ENCODE measurements at regions not wholly inside any gene's neighbourhood (a gene's known extent, or its start where the extent isn't known, plus 50 kb on each side); places are given as distances from the start of the nearest gene placed in this dataset.

- Histone ChIP-seq H3K4me3 (no peak overlapping the region), H3K9me3 (no peaks in the 10 kb centered on the region), H3K27me3 (no peaks in the 10 kb centered on the region), H3K36me3 (no peaks in the 10 kb centered on the region)
- no peak for DNase-seq
Observed at GRCh38 chr7:94054130-94054529, 50.0 kb upstream of the BET1 start.

- Histone ChIP-seq H3K9me3 (no peaks in the 10 kb centered on the region), H3K36me3 (no peaks in the 10 kb centered on the region), H3K4me3 (no peak overlapping the region), H3K27me3 (no peaks in the 10 kb centered on the region)
- no peak for DNase-seq
Observed at GRCh38 chr7:94055963-94056362, 51.8 kb upstream of the BET1 start.

- Histone ChIP-seq H3K27me3 (no peaks in the 10 kb centered on the region), H3K9me3 (no peaks in the 10 kb centered on the region)
- DNase-seq = peak; percentile 4
Observed at GRCh38 chr7:94056796-94057207, 52.6 kb upstream of the BET1 start.

GRCh38 chr7:94057955-94058354, 53.8 kb upstream of the BET1 start:
- no peak for DNase-seq
- H3K27me3 ChIP-seq = no peaks in the 10 kb centered on the region
- H3K9me3 ChIP-seq = no peaks in the 10 kb centered on the region
- H3K4me3 ChIP-seq = no peak overlapping the region
- H3K36me3 ChIP-seq = no peaks in the 10 kb centered on the region

More at GRCh38 chr7:94056796-94057207, 52.6 kb upstream of the BET1 start:
- no peak overlapping the region for H3K4me3 ChIP-seq
- H3K36me3 ChIP-seq = no peaks in the 10 kb centered on the region

GRCh38 chr7:94059746-94060145, 55.6 kb upstream of the BET1 start:
- H3K36me3 ChIP-seq = no peaks in the 10 kb centered on the region
- no peaks in the 10 kb centered on the region for H3K9me3 ChIP-seq
- DNase-seq = no peak
- H3K27me3 ChIP-seq = no peaks in the 10 kb centered on the region
- no peak overlapping the region for H3K4me3 ChIP-seq

- H3K36me3 ChIP-seq = no peaks in the 10 kb centered on the region
- no peak overlapping the region for H3K4me3 ChIP-seq
- no peaks in the 10 kb centered on the region for H3K27me3 ChIP-seq
- H3K9me3 ChIP-seq = no peaks in the 10 kb centered on the region
- DNase-seq = no peak
Observed at GRCh38 chr7:94060752-94061151, 56.6 kb upstream of the BET1 start.

- H3K36me3 ChIP-seq = no peaks in the 10 kb centered on the region
- DNase-seq = no peak
- H3K4me3 ChIP-seq = no peak overlapping the region
- H3K27me3 ChIP-seq = no peaks in the 10 kb centered on the region
- no peaks in the 10 kb centered on the region for H3K9me3 ChIP-seq
Observed at GRCh38 chr7:94061326-94061725, 57.2 kb upstream of the BET1 start.

GRCh38 chr7:94062372-94062771, 58.2 kb upstream of the BET1 start:
- no peak for DNase-seq
- H3K4me3 ChIP-seq = no peak overlapping the region
- no peaks in the 10 kb centered on the region for H3K36me3 ChIP-seq
- no peaks in the 10 kb centered on the region for H3K27me3 ChIP-seq
- H3K9me3 ChIP-seq = no peaks in the 10 kb centered on the region

- no peaks in the 10 kb centered on the region for H3K27me3 ChIP-seq
- no peaks in the 10 kb centered on the region for H3K9me3 ChIP-seq
- no peak overlapping the region for H3K4me3 ChIP-seq
- DNase-seq = no peak
- H3K36me3 ChIP-seq = no peaks in the 10 kb centered on the region
Observed at GRCh38 chr7:94064541-94065191, 60.5 kb upstream of the BET1 start.

GRCh38 chr7:94067047-94067446, 62.9 kb upstream of the BET1 start:
- Histone ChIP-seq H3K27me3 (no peaks in the 10 kb centered on the region), H3K9me3 (no peaks in the 10 kb centered on the region), H3K4me3 (no peak overlapping the region), H3K36me3 (no peaks in the 10 kb centered on the region)
- DNase-seq = no peak

- Histone ChIP-seq H3K36me3 (no peaks in the 10 kb centered on the region), H3K4me3 (no peak overlapping the region), H3K27me3 (no peaks in the 10 kb centered on the region), H3K9me3 (no peaks in the 10 kb centered on the region)
- no peak for DNase-seq
Observed at GRCh38 chr7:94067506-94067905, 63.4 kb upstream of the BET1 start.

GRCh38 chr7:94069162-94069739, 65.1 kb upstream of the BET1 start:
- DNase-seq = no peak
- H3K4me3 ChIP-seq = no peak overlapping the region
- no peaks in the 10 kb centered on the region for H3K9me3 ChIP-seq
- no peaks in the 10 kb centered on the region for H3K27me3 ChIP-seq
- H3K36me3 ChIP-seq = no peaks in the 10 kb centered on the region

- no peaks in the 10 kb centered on the region for H3K36me3 ChIP-seq
- DNase-seq = no peak
- no peaks in the 10 kb centered on the region for H3K9me3 ChIP-seq
- no peak overlapping the region for H3K4me3 ChIP-seq
- H3K27me3 ChIP-seq = no peaks in the 10 kb centered on the region
Observed at GRCh38 chr7:94080551-94080950, 76.4 kb upstream of the BET1 start.

GRCh38 chr7:94082126-94082525, 78.0 kb upstream of the BET1 start:
- no peak for DNase-seq
- H3K9me3 ChIP-seq = no peaks in the 10 kb centered on the region
- no peaks in the 10 kb centered on the region for H3K27me3 ChIP-seq
- H3K36me3 ChIP-seq = no peaks in the 10 kb centered on the region
- H3K4me3 ChIP-seq = no peak overlapping the region

- Histone ChIP-seq H3K36me3 (no peaks in the 10 kb centered on the region), H3K27me3 (no peaks in the 10 kb centered on the region), H3K9me3 (no peaks in the 10 kb centered on the region), H3K4me3 (peak overlapping the region; percentile 31)
- DNase-seq = peak; percentile 18
Observed at GRCh38 chr7:94087664-94088352, 83.7 kb upstream of the BET1 start.

GRCh38 chr7:94088560-94088959, 84.4 kb upstream of the BET1 start:
- DNase-seq = no peak
- H3K4me3 ChIP-seq = no peak overlapping the region
- no peaks in the 10 kb centered on the region for H3K9me3 ChIP-seq
- H3K27me3 ChIP-seq = no peaks in the 10 kb centered on the region
- no peaks in the 10 kb centered on the region for H3K36me3 ChIP-seq

- Histone ChIP-seq H3K27me3 (no peaks in the 10 kb centered on the region), H3K36me3 (no peaks in the 10 kb centered on the region), H3K4me3 (no peak overlapping the region), H3K9me3 (no peaks in the 10 kb centered on the region)
- DNase-seq = no peak
Observed at GRCh38 chr7:94089806-94090205, 85.7 kb upstream of the BET1 start.

- Histone ChIP-seq H3K36me3 (no peaks in the 10 kb centered on the region), H3K27me3 (no peaks in the 10 kb centered on the region), H3K4me3 (no peak overlapping the region), H3K9me3 (no peaks in the 10 kb centered on the region)
- DNase-seq = no peak
Observed at GRCh38 chr7:94092980-94093379, 88.8 kb upstream of the BET1 start.

All from MG63 (cell line).